Activated CD8-positive, alpha-beta memory T cell treated with anti-CD3 and anti-CD28 coated beads, Interleukin-2, amount 50 U/mL, for 48 hours (primary cell): ENCODE measurements at regions not wholly inside any gene's neighbourhood (a gene's known extent, or its start where the extent isn't known, plus 50 kb on each side); places are given as distances from the start of the nearest gene placed in this dataset.
"Not testable (repeated sequence)": the region's sequence is repeated elsewhere in the genome, so short reads cannot be mapped to it uniquely, and the experiment has no call there.

Experiments
- DNase-seq: peaks from one replicate; pipeline ENCODE4 v3.0.0-alpha.2; 2020

DNA sequence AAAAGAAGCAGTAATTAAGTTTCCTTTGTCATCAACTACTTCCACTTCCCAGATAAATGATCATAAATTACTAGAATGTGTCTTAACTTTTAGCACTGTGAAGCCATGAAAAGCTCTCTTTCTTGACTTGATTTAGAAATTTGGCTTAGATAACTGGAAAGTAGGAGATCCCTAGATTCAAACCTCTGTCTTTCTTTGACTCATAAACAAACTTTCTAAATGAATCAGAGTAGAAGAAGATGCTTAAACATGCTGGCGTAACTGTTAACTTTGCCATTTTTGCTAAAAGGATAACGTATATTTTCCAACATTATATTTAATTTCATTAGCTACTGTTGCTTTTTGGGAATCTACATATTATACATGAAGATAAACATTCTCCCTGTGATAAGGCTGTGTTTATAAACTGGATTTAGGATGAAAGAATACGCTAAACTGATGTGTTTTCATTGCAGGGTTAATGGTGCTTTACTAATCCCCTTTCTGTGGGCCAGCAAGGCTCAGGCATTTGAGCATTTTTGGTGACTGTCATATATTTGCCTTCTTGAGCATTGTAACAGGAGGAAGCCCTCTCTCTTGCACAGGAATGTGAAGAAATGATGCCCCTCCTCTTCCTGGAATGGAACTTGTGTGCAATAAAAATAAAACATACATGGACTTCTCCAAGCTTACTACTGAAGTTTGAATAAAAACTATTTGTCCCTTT lies 301.4 kb downstream of the BMP4 start:
- DNase-seq = no peak

DNA sequence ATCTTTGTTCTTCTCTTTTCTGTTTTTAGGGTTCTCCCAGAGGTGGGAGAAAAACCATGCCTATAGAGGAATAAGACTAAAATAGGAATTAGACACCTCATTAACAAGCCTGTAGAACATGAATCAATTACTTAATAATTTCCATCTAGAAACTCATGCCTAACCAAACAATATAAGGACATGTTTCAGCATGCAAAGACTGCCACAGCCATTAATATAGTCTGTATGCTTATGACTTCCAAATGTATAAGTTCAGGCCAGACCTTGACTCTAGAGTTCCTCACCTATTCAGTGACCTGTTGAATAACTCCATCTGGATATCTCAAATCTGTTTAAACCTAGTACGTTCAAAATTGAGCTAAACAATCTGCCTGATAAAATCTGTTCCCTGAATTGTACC lies 304.6 kb downstream of the BMP4 start:
- no peak for DNase-seq

DNA sequence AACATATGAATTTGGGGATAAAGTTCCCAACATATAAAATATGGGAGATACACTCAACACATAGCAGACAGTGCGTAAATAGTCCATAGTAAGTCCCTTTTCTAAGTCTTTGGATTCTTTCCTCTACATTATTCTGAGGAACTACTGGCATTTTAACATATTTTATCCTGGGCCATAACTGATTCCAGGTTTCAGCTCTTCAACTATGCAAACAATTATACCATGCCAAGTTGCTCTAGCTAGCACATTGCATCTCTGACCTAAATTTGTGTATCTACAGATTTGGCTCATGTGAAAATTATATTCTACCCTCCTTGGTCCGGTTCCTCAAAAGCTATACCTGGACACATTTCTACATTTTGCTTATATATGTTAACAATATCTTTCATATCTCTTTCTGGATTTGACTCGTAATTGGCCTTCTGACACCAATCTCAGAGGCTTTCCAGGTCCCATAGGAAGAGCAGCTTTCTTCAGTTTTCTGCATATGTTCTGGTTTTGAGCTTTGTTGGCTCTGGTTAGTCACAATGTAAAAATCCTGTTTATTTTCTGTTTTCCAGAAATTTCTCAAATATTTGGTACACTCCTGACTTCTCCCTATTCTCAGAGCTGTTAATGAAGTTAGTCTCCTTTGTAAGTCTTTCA lies 305.4 kb downstream of the BMP4 start:
- DNase-seq = no peak

DNA sequence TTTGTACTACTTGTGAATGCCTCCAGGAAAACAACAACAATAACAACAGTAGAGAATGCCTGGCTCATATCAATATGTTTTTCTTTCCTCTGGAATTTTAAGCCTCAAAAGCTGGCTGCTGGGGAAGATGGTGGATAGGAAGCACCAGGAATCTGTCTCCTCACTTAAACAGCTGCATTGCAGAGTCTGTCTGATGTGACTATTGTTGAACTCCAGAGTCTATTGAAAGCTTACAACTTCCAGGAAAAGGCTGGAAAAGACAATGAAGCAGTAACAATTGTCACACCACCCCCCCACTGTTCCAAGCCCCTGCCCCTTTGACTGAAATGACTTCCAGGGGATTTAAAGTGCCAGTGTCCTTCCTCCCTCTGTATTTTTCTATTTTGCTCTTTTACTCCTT lies 309.7 kb downstream of the BMP4 start:
- DNase-seq = no peak

DNA sequence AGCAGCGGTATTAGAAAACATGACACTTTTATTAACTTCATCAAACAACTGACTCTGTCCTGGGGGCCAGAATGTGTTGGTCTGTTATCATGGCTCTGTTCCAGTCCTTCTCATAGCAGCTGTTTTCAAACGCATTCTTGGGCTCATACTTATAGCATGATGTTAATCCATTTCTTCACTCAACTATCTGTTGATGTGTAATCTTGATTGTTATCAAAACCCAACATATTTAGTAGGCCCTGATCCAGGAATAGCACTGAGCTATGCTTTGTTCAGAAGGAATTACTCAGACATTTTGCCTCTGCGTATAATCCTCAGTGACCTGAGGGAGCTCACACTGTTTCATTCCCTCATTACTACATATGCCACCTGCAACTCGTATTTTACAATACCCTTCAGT lies 315.9 kb downstream of the BMP4 start:
- DNase-seq = no peak

DNA sequence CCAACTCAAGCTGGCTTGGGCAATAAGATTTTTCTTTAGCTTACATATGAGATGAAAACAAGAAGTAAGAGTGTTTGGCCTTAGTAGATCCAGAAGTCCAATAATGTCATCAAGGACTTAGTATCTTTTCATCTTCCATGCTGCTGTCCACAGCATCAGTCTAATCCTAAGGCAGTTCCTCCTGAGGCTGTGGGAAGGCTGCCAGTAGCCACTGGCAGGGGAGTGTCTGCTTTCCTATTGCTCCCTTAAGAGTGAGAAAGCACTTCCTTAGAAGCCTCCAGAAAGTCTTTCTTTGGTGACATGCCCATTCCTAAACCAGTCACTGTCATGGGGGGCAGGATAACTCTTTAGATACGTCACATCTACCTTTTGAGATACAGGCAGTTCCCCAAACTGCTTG lies 317.7 kb downstream of the BMP4 start:
- no peak for DNase-seq

DNA sequence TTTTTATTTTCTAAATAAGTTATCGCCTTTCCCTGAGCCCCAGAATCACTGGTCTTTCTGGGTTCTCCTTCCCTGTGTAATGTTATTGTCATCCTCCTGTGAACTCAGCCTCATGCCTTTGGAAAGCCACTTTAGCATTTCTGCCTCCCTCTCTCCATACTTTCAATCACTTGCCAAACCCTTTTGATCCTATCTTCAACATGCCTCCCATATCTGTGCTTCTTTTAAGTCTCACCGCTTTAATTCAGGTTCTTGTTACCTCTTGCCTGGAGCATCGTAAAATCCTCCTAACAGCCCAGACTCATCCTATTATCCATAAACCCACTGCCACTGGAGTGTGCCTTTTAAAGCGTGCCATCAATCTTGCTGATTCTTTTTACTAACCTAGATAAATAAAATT lies 321.8 kb downstream of the BMP4 start:
- no peak for DNase-seq

DNA sequence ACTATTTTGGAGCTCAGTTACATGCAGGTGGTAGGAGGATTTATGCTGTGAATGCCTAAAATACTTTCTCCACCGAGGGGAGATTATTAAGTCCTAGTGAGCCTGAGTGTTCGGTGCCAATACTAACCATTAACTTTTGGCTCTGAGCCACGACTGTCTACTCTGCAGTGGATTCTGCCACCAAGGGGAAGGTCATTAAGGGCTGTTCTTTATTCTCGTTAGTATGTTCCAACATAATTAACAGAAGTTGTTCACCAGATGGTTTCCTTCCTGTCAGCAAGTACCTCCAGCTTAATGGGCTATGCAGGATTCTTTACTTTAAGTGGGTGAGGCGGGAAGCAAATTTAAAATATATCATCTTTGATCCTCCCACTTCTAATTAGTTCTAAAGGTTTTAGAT lies 326.3 kb downstream of the BMP4 start:
- DNase-seq = no peak

DNA sequence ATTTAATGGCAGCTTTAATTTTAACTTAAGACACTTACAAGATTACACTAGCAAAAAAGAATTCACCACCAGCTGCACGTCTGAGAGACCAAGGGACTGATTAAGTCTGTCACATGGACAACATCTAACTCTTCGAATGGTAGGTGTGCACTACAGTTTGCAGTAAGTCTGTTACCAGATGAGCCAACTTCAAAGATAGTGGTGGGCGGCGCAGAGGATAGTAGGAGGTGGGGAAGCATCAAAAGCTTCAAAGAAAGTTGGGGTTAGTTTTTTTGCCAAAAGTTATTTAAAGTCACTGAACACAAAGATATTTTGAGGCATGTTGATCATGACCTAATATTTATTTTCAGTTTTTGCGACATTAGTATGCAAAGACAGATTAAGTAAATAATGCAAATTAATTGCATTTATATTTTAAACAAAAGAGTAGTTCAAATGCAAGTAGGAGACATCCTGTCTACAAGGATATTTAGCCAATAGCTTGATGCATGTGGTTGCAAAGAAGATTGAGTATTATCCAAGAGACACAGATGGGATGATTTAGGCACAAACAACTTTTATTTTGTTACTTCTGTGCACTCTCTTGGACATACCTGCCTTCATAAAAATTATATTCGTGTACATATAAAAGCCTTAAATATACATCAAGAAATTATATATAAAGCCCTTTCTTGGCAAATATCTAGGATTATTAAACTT lies 327.7 kb downstream of the BMP4 start:
- DNase-seq = no peak

DNA sequence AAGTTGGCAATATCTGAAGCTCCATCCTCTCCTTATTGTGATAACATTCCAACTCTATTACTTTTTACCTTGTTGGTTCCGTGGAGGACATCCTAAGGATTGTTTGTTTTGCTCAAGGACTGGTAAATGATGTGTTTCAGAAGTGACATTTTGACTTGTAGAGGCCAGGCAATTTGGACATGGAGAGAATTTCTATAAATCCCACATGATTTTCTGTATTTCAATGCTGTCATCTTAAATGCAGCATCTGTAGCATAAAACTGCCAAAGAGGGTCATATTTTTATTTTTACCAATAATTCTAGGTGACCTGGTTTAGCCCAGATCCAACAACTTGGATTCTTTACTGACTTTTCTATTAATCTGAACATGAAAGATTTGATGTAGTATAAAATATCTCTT lies 328.4 kb downstream of the BMP4 start:
- DNase-seq = no peak

DNA sequence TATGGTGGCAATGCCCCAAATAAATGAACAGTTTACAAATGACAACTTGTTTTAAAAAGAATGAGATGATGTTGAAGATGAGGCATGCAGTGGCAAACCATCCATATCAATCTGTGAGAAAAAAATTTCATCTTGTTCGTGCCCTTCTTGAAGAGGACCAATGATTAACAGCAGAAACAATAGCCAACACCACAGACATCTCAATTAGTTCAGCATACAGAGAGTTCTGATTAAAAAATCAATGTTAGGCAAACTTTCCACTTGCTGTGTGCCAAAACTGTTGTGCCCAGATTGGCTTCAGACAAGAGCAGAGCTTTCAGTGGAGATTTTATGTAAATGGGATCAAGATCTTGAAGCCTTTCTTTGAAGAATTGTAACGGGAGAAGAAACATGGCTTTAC lies 329.9 kb downstream of the BMP4 start:
- DNase-seq = no peak

DNA sequence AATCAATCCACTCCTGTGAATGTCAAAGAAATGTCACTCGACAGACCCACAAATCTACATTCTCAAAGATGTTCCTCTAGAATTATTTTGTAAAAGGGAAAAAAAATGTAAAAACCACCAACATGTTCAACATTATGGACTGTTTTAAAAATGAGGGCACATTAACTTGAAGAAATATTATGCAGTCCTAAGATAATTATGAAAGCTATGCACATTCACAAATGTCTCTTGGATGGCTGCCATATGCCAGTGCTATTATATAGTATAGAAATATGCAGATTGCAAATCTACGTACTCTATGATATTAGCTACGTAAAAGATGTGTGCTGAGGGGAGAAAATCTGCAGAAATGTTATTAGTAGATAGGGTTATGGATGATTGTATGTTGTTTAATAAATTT lies 334.2 kb downstream of the BMP4 start:
- no peak for DNase-seq

DNA sequence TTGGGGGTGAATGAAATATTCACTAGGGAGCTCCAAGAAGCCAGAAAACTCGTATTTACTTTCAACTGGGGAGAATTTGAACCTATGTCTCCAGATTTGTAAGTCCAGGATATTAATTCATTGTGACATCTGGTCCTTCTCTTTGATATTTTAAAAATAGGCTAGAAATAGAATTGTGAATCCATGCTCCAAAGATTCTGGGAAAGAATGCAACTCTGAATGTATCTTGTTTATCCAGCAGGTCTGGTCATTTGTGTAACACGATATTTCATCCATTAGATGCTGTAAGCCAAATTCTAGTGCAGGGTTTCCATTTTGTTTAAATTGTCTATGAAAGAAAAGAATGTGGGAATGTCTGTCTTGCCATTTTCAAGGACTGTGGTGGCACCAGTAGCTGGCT lies 334.7 kb downstream of the BMP4 start:
- no peak for DNase-seq

DNA sequence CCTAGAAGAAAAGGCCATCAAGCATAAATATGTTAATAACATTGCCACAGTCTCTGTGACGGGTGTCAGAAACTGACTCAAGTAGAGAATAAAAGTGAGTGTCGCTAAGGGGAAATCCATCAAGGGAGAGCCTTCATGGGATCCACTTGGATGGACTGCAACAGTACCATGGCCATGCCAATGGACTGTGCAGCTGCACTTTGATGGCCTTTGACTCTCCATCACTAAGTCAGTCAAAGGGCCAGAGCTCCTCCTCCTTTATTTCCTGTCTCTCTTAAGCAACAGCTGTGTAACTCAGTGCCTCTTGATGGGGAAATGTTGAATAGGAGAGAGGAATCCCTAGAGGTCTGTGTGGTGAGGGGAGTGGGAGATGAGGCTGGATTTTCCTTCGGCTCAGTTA lies 335.2 kb downstream of the BMP4 start:
- DNase-seq = no peak

DNA sequence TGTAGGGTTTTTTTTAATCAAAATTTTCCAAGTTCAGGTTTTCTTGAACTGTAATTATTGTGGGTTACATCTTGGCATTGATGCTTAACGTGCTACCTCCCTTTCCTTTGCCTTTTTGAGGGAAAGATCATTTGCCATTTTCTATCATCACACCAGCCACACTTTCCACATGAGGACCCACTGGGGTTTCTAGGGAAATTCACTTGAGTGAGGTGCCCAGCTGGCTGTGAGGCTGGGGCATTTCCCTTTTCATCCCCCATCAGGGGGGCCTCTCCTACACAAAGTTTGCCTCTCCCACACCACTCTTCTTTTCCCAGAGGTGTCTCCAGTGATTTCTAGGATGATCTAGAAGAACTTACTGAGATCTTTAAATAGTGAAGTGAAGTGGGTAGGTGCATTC lies 335.7 kb downstream of the BMP4 start:
- no peak for DNase-seq

DNA sequence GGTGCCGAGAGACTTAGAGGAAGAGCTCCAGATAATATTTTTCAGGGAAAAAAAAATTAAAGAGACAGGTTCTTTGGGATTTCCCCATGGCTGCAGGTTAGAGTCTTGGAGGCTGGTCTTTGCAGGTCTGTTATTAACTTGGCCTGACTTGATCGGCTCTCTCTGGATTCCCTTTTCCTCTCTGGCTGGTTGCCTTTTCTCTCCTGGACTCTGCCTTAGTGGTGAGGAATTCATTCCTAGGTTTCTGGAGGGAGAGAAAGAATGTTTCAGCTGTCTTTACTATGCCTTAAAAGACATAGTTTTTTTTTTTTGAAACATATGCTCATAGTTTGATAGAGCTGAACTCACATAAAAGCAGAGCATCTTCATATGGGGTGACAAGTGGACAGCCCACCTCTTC lies 336.3 kb downstream of the BMP4 start:
- no peak for DNase-seq

DNA sequence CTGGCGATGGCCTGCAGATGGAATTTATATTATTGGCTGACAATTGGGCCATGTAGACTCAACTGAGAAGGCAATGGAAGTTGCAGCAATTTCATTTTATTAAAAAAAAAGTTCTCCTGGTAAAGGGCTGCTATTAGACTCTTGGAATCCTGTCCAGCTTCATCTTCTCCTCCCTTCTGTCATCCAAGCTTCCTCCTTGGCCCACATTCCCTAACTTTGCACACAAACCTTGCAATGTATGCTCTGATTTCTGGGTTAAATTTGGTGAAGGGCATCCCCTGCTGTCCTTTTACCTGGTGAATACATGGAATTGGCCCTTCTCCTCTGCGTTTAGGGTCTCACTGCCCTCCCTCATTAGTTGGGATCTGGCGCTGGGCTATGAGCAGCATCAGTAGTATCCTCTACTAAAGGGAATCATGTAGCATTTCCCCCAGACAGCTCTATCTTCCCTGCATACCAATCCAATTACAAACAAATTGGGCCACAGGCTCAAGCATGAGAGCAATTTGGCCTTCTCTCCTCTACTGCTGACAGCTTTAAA lies 336.9 kb downstream of the BMP4 start:
- no peak for DNase-seq

DNA sequence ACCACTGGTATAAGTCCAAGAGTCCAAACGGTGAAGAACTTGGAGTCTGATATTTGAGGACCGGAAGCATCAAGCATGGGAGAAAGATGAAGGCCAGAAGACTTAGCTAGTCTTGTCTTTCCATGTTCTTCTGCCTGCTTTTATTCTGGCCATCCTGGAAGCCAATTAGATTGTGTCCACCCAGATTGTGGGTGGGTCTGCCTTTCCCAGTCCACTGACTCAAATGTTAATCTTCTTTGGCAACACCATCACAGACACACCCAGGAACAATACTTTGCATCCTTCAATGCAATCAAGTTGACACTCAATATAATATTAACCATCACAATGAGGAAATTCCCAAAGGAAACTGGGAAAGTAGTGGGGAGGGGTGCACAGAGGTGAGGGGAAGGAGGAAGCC lies 340.1 kb downstream of the BMP4 start:
- DNase-seq = not testable (repeated sequence)

DNA sequence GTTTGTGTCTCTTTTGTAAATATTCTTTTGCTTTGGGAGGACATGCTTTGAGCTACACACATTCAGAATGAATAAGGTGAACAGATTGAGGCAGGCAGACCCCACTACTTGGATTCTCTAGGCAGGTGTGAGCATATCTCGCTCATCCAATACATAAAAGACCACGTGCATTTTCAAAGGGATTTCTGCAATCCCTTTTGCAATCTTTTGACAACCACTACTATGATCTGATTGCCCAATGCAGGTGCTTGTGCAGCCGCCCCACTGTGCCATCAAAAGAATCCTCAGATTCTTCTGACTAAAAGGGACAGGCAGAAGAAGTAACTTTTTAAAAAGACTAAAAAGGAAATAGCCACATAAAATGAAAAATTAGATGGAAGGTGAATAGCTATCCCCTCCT lies 341.4 kb downstream of the BMP4 start:
- DNase-seq = no peak

DNA sequence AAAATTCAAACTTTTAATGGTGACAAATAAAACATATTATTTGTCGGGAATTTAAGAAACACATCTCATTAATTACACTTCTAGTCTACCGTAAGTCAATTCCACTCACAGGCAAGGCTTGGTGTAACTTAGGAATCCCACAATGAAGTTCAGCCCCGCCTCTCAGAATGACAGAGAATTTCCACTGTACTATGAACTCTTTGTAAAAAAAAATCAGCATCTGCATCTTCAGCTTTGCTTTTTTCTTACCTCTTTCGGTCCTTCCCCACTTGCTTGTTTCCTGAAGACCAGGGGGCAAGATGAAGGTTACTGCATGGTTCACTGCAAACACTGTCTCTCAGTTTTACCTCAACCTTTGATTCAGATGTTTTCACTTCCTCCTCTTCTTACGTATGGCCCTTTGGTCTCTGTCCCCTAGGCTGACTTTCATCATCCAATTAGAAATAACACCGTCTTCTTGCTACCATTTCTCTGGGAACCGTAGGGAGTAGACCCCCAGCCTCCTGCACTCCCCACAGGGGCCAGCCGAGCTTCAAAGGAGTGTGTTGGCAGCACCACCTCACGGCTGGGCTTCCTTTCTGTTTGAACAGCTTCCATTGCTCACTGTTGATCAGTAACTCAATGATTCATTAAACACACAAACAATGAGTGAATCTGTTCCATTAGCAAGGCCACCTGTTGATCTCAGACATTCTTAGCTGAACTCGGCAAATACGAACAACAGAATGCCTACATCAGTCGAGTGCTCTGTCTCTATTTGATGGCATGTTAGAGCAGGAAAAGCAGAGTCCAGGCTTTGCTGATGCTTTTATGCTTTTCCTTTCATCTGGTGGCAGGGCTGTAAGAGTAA lies 343.0 kb downstream of the BMP4 start:
- DNase-seq = no peak

DNA sequence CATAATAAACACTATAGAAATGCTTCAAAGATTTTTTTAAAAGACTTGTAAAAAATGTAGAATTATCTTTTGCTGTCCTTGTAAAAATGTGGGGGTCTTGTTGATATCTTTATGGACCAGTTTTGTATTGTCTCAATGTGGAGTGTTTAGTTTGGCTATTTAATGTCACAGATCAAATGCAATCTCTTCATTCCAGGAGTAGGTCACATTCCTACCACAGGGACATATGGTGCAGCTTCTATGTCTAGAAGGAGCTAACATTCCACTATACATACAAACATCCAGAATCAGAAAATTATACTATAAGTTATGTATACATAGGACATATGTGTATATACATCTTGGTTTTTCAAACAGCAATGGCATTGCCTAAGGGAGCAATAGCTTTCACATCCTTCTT lies 345.7 kb downstream of the BMP4 start:
- no peak for DNase-seq

DNA sequence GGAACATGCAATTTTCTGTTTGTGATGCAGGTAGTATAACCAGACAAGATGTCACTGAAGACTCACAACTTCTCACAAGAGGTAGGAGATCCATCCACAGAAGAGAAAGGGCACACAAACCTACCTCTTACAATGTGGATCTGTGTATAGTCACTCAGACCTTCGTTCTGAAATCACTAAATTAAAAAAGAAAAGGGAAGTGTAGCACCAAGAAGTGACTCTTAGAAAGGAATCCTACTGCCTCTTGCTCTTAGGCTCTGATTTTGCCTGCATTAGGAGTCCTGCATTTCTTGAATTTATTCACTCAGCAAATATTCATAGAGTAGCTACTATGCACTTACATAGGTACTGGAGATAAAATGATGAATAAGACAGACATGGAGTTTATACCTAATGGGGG lies 347.6 kb downstream of the BMP4 start:
- DNase-seq = no peak

DNA sequence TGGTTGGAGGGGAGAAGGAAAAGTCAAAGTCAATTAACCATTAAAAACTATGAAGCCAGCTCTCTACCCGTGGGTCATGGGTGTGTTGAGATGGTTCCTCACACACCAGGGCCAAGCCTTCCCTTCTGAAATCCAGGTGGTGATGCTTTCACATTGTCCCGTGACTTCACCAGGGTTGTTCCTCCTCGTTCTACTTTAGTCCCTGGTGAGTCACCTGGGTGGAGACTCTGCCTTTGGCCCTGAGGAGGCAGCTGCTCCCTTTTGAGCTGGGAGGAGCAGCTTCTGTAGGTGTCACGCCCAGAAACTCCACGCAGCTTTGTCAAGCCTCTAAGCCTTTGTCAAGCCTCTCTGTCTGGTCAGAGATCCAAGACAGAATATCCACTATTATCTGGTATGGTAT lies 348.3 kb downstream of the BMP4 start:
- DNase-seq = no peak
